Neural progenitor cell (in vitro differentiated cells): ENCODE measurements at regions not wholly inside any gene's neighbourhood (a gene's known extent, or its start where the extent isn't known, plus 50 kb on each side); places are given as distances from the start of the nearest gene placed in this dataset.

Experiments
- DNase-seq: peaks from one replicate; pipeline ENCODE4 v3.0.0-alpha.2; 2016; ENCODE audit warnings: low spot score
- H2AFZ ChIP-seq: fragments of 200-600 bp; sonication (generic); replicated peaks from 2 replicates; pipeline ENCODE4 v1.6.1; 2016; ENCODE audit warnings: antibody characterized with exemption
- H3F3A ChIP-seq: fragments of 200-600 bp; sonication (generic); 2 replicates; pipeline ENCODE4 v1.6.1; 2016; ENCODE audit warnings: antibody characterized with exemption, low read depth
- H3K27ac ChIP-seq: fragments of 200-600 bp; sonication (generic); 2 replicates; pipeline ENCODE4 v1.5.1; 2016; ENCODE audit warnings: mild to moderate bottlenecking
- H3K27me3 ChIP-seq: fragments of 200-600 bp; sonication (generic); 2 replicates; pipeline ENCODE4 v1.6.1; 2016; ENCODE audit warnings: mild to moderate bottlenecking, moderate library complexity
- H3K36me3 ChIP-seq: fragments of 200-600 bp; sonication (generic); 2 replicates; pipeline ENCODE4 v1.5.1; 2016
- H3K4me1 ChIP-seq: fragments of 200-600 bp; sonication (generic); 2 replicates; pipeline ENCODE4 v1.6.1; 2016; ENCODE audit warnings: mixed run types
- H3K4me2 ChIP-seq: fragments of 200-600 bp; sonication (generic); 2 replicates; pipeline ENCODE4 v1.6.1; 2016
- H3K4me3 ChIP-seq: fragments of 200-600 bp; sonication (generic); 2 replicates; pipeline ENCODE4 v1.5.1; 2016
- H3K79me2 ChIP-seq: fragments of 200-600 bp; sonication (generic); 2 replicates; pipeline ENCODE4 v1.6.1; 2016; ENCODE audit warnings: low read depth
- H3K9ac ChIP-seq: fragments of 200-600 bp; sonication (generic); 2 replicates; pipeline ENCODE4 v1.6.1; 2016
- H3K9me3 ChIP-seq: fragments of 200-600 bp; sonication (generic); 2 replicates; pipeline ENCODE4 v1.5.1; 2016; ENCODE audit warnings: low read depth
- H4K20me1 ChIP-seq: fragments of 200-600 bp; sonication (generic); 2 replicates; pipeline ENCODE4 v1.6.1; 2016; ENCODE audit warnings: low read depth
- H3K27ac Mint-ChIP-seq: 3 replicates; pipeline ENCODE4 v1.8.0; 2021; ENCODE audit warnings: mixed read lengths
- H3K27me3 Mint-ChIP-seq: 2 replicates; pipeline ENCODE4 v1.8.0; 2022; ENCODE audit warnings: low read depth, mild to moderate bottlenecking, inconsistent platforms, moderate library complexity, mixed read lengths; ENCODE audit not compliant: insufficient read depth
- H3K36me3 Mint-ChIP-seq: 3 replicates; pipeline ENCODE4 v1.8.0; 2021; ENCODE audit warnings: mixed read lengths
- H3K4me1 Mint-ChIP-seq: 3 replicates; pipeline ENCODE4 v1.8.0; 2021; ENCODE audit warnings: mixed read lengths
- H3K4me3 Mint-ChIP-seq: 3 replicates; pipeline ENCODE4 v1.8.0; 2021; ENCODE audit warnings: mild to moderate bottlenecking, moderate library complexity, mixed read lengths
- H3K9me3 Mint-ChIP-seq: 3 replicates; pipeline ENCODE4 v1.8.0; 2020; ENCODE audit warnings: mixed read lengths
- CTCF ChIP-seq: fragments of 200-600 bp; sonication (generic); IDR thresholded peaks from 2 replicates; pipeline ENCODE4 v1.5.1; 2017; ENCODE audit warnings: antibody characterized with exemption, mild to moderate bottlenecking
- EZH2 ChIP-seq: fragments of 200-600 bp; sonication (generic); IDR thresholded peaks from 2 replicates; pipeline ENCODE4 v1.6.1; 2017; ENCODE audit warnings: antibody characterized with exemption, mild to moderate bottlenecking, moderate library complexity
- EZH2phosphoT487 ChIP-seq: fragments of 200-600 bp; sonication (generic); IDR thresholded peaks from 2 replicates; pipeline ENCODE4 v1.6.1; 2017; ENCODE audit warnings: antibody characterized with exemption

GRCh38 chr22:27666272-27666997 lies 135.1 kb downstream of the MN1 start:
- H3K4me3 Mint-ChIP-seq: no peak overlapping the region
- H3K4me1 ChIP-seq: peaks cover 17% of the 10 kb centered on the region
- peaks cover 20% of the 10 kb centered on the region for H3K27me3 Mint-ChIP-seq
- no peak for DNase-seq
- H3K79me2 ChIP-seq: no peaks in the 10 kb centered on the region
- peaks cover 57% of the 10 kb centered on the region for H3K4me1 Mint-ChIP-seq
- peaks cover 6% of the 10 kb centered on the region for H3K9me3 Mint-ChIP-seq
- peaks cover 18% of the 10 kb centered on the region for H3F3A ChIP-seq
- H4K20me1 ChIP-seq: no peaks in the 10 kb centered on the region
- no peak overlapping the region for H3K27ac ChIP-seq
- H3K9me3 ChIP-seq: no peaks in the 10 kb centered on the region
- H3K36me3 ChIP-seq: no peaks in the 10 kb centered on the region
- peaks cover 2% of the 10 kb centered on the region for H3K36me3 Mint-ChIP-seq
- no peak overlapping the region for H3K4me2 ChIP-seq
- H3K27me3 ChIP-seq: no peaks in the 10 kb centered on the region
- H3K4me3 ChIP-seq: no peak overlapping the region
- H2AFZ ChIP-seq: no peak overlapping the region
- peak overlapping the region; percentile 18 for H3K27ac Mint-ChIP-seq
- no peak for TF ChIP-seq CTCF
- no peak for TF ChIP-seq EZH2phosphoT487
- TF ChIP-seq EZH2: no peak
- H3K9ac ChIP-seq: no peak overlapping the region

- H3K4me1 Mint-ChIP-seq: peaks cover 59% of the 10 kb centered on the region
- H3K27me3 Mint-ChIP-seq: peaks cover 20% of the 10 kb centered on the region
- H3K9ac ChIP-seq: no peak overlapping the region
- H3K9me3 Mint-ChIP-seq: peaks cover 6% of the 10 kb centered on the region
- no peaks in the 10 kb centered on the region for H3K9me3 ChIP-seq
- TF ChIP-seq EZH2phosphoT487: no peak
- TF ChIP-seq EZH2: no peak
- no peak for TF ChIP-seq CTCF
- H3K4me3 ChIP-seq: no peak overlapping the region
- no peak overlapping the region for H3K27ac ChIP-seq
- H3K27ac Mint-ChIP-seq: peak overlapping the region; percentile 95
- H3K4me2 ChIP-seq: no peak overlapping the region
- H3K27me3 ChIP-seq: no peaks in the 10 kb centered on the region
- peaks cover 20% of the 10 kb centered on the region for H3F3A ChIP-seq
- peaks cover 2% of the 10 kb centered on the region for H3K36me3 Mint-ChIP-seq
- H3K36me3 ChIP-seq: no peaks in the 10 kb centered on the region
- peaks cover 20% of the 10 kb centered on the region for H3K4me1 ChIP-seq
- DNase-seq: peak; percentile 32
- H3K79me2 ChIP-seq: no peaks in the 10 kb centered on the region
- no peaks in the 10 kb centered on the region for H4K20me1 ChIP-seq
- peak overlapping the region; percentile 70 for H2AFZ ChIP-seq
- H3K4me3 Mint-ChIP-seq: no peak overlapping the region
These were observed 134.3 kb downstream of the MN1 start for GRCh38 chr22:27667121-27667843.

DNA sequence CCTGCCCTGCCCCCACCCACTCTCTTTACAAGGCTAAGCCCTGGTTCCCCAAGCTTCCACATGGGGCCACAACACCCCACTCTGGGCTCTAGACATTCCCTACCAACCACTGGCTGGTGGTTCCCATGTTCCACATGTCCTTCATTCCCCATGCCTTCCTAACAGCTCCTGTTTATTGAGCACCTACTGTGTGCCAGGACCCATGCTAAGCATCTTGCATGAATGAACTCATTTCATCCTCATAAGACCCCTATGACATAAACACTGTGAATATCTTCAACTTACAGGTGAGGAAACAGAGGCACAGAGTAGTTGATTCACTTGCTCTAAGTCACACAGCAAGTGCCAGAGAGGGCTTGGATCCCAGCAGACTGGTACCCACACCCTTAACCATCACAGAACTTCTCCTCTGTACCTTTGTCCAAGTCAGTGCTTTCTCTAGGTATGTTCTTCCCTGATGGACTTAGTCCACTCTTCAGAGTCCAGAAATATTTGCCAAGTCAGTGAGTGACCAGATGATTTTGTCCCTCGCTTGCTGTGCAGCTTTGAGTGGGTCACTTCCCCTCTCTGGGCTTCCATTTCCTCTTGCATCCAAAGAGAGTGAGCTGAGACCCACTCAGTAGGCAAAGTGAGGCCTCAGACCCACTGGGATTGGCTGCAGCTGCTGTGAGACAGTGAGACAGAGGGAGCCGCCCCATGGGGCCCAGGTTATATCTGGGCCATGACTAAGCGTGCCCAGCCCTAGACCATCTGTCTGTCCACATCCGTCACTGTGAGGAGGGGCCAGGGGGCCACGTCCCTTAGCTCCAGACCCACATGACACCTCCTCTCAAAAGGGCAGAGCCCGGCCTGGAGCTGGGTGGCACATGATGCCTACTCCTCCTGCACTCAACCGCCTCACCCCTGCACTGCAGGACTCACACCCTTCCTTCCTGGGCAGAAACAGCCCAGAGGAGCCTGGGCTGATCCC lies 132.4 kb downstream of the MN1 start:
- H3F3A ChIP-seq: peaks cover 27% of the 10 kb centered on the region
- H3K9ac ChIP-seq: no peak overlapping the region
- no peaks in the 10 kb centered on the region for H3K9me3 ChIP-seq
- Mint-ChIP-seq H3K36me3 (peaks cover 2% of the 10 kb centered on the region), H3K9me3 (peaks cover 6% of the 10 kb centered on the region), H3K27ac (peak overlapping the region; percentile 90), H3K4me3 (peak overlapping the region; percentile 69), H3K4me1 (peaks cover 63% of the 10 kb centered on the region), H3K27me3 (peaks cover 18% of the 10 kb centered on the region)
- no peak overlapping the region for H3K27ac ChIP-seq
- DNase-seq: no peak
- H3K4me3 ChIP-seq: no peak overlapping the region
- peaks cover 26% of the 10 kb centered on the region for H3K4me1 ChIP-seq
- TF ChIP-seq EZH2 (no peak), EZH2phosphoT487 (no peak), CTCF (no peak)
- H3K79me2 ChIP-seq: no peaks in the 10 kb centered on the region
- no peak overlapping the region for H3K4me2 ChIP-seq
- no peaks in the 10 kb centered on the region for H3K36me3 ChIP-seq
- H3K27me3 ChIP-seq: no peaks in the 10 kb centered on the region
- no peaks in the 10 kb centered on the region for H4K20me1 ChIP-seq
- no peak overlapping the region for H2AFZ ChIP-seq
